Activated CD4-positive, alpha-beta T cell treated with anti-CD3 and anti-CD28 coated beads, Interleukin-2, amount 10 ng/mL, durations not matched to agents 7 days and 5 days (primary cell): ENCODE measurements at regions not wholly inside any gene's neighbourhood (a gene's known extent, or its start where the extent isn't known, plus 50 kb on each side); places are given as distances from the start of the nearest gene placed in this dataset.

Source experiments
- CTCF ChIA-PET: fragments of 350-600 bp; sonication (Branson Sonifier 250); formaldehyde crosslinking; loops from one replicate; lab custom pipeline; 2021; ENCODE audit warnings: antibody characterized with exemption; lab: Charles Lee
- POLR2A ChIA-PET: fragments of 350-600 bp; sonication (Branson Sonifier 250); formaldehyde crosslinking; loops from one replicate; lab custom pipeline; 2021; ENCODE audit warnings: antibody characterized with exemption; lab: Charles Lee
- DNase-seq: peaks from one replicate; pipeline ENCODE4 v3.0.0-alpha.2; 2020
- H3K27ac Mint-ChIP-seq: one replicate; pipeline ENCODE4 v1.8.0; 2021; ENCODE audit warnings: mild to moderate bottlenecking, moderate library complexity, mixed read lengths
- H3K27me3 Mint-ChIP-seq: one replicate; pipeline ENCODE4 v1.8.0; 2021; ENCODE audit warnings: mixed read lengths
- H3K36me3 Mint-ChIP-seq: one replicate; pipeline ENCODE4 v1.8.0; 2021; ENCODE audit warnings: low read depth, mixed read lengths
- H3K4me1 Mint-ChIP-seq: one replicate; pipeline ENCODE4 v1.8.0; 2021; ENCODE audit warnings: mixed read lengths
- H3K4me3 Mint-ChIP-seq: one replicate; pipeline ENCODE4 v1.8.0; 2021; ENCODE audit warnings: mild to moderate bottlenecking, moderate library complexity, mixed read lengths
- H3K9me3 Mint-ChIP-seq: one replicate; pipeline ENCODE4 v1.8.0; 2021; ENCODE audit warnings: mixed read lengths

GRCh38 chr9:87140142-87140541 lies 192.8 kb upstream of the GAS1 start:
- Mint-ChIP-seq H3K36me3 (no peaks in the 10 kb centered on the region), H3K27me3 (peaks cover 5% of the 10 kb centered on the region), H3K4me3 (no peak overlapping the region), H3K4me1 (no peaks in the 10 kb centered on the region), H3K27ac (no peak overlapping the region), H3K9me3 (no peaks in the 10 kb centered on the region)
- no peak for DNase-seq
- ChIA-PET POLR2A (no interaction called here), CTCF (no interaction called here)

- no peaks in the 10 kb centered on the region for H3K36me3 Mint-ChIP-seq
- ChIA-PET POLR2A (no interaction called here), CTCF (no interaction called here)
- DNase-seq = no peak
- no peaks in the 10 kb centered on the region for H3K4me1 Mint-ChIP-seq
- H3K9me3 Mint-ChIP-seq = no peaks in the 10 kb centered on the region
- H3K27ac Mint-ChIP-seq = no peak overlapping the region
- H3K27me3 Mint-ChIP-seq = peaks cover 10% of the 10 kb centered on the region
- H3K4me3 Mint-ChIP-seq = no peak overlapping the region
These were observed 193.4 kb upstream of the GAS1 start for GRCh38 chr9:87140605-87141109.

GRCh38 chr9:87141124-87141523 lies 193.8 kb upstream of the GAS1 start:
- no peaks in the 10 kb centered on the region for H3K36me3 Mint-ChIP-seq
- no peak for DNase-seq
- no peak overlapping the region for H3K27ac Mint-ChIP-seq
- no peak overlapping the region for H3K4me3 Mint-ChIP-seq
- CTCF ChIA-PET = interaction anchor here (1.0 kb wide), 1 partner anchor 18 kb away, joined by 3 read pairs; no protein-coding TSS in a partner anchor
- no peaks in the 10 kb centered on the region for H3K9me3 Mint-ChIP-seq
- POLR2A ChIA-PET = no interaction called here
- no peaks in the 10 kb centered on the region for H3K4me1 Mint-ChIP-seq
- peaks cover 13% of the 10 kb centered on the region for H3K27me3 Mint-ChIP-seq

- ChIA-PET POLR2A (no interaction called here), CTCF (no interaction called here)
- Mint-ChIP-seq H3K4me1 (peaks cover 2% of the 10 kb centered on the region), H3K9me3 (no peaks in the 10 kb centered on the region), H3K27ac (no peak overlapping the region), H3K4me3 (no peak overlapping the region), H3K36me3 (no peaks in the 10 kb centered on the region), H3K27me3 (peaks cover 46% of the 10 kb centered on the region)
- no peak for DNase-seq
These were observed 199.6 kb upstream of the GAS1 start for GRCh38 chr9:87146933-87147332.

- Mint-ChIP-seq H3K36me3 (no peaks in the 10 kb centered on the region), H3K27me3 (peaks cover 46% of the 10 kb centered on the region), H3K4me1 (peaks cover 2% of the 10 kb centered on the region), H3K9me3 (no peaks in the 10 kb centered on the region), H3K27ac (no peak overlapping the region), H3K4me3 (no peak overlapping the region)
- ChIA-PET POLR2A (no interaction called here), CTCF (no interaction called here)
- DNase-seq = no peak
These were observed 200.5 kb upstream of the GAS1 start for GRCh38 chr9:87147839-87148238.

- ChIA-PET POLR2A (no interaction called here), CTCF (no interaction called here)
- no peak for DNase-seq
- H3K36me3 Mint-ChIP-seq = no peaks in the 10 kb centered on the region
- H3K4me3 Mint-ChIP-seq = no peak overlapping the region
- H3K27me3 Mint-ChIP-seq = peaks cover 46% of the 10 kb centered on the region
- H3K27ac Mint-ChIP-seq = no peak overlapping the region
- peaks cover 2% of the 10 kb centered on the region for H3K4me1 Mint-ChIP-seq
- no peaks in the 10 kb centered on the region for H3K9me3 Mint-ChIP-seq
These were observed 201.2 kb upstream of the GAS1 start for GRCh38 chr9:87148331-87149104.

- Mint-ChIP-seq H3K4me1 (peaks cover 2% of the 10 kb centered on the region), H3K36me3 (no peaks in the 10 kb centered on the region), H3K27ac (no peak overlapping the region), H3K27me3 (peaks cover 46% of the 10 kb centered on the region), H3K4me3 (no peak overlapping the region), H3K9me3 (no peaks in the 10 kb centered on the region)
- POLR2A ChIA-PET = no interaction called here
- CTCF ChIA-PET = no interaction called here
- no peak for DNase-seq
These were observed 202.5 kb upstream of the GAS1 start for GRCh38 chr9:87149799-87150198.

GRCh38 chr9:87152256-87152655 lies 204.9 kb upstream of the GAS1 start:
- H3K4me1 Mint-ChIP-seq = peaks cover 2% of the 10 kb centered on the region
- POLR2A ChIA-PET = no interaction called here
- H3K9me3 Mint-ChIP-seq = no peaks in the 10 kb centered on the region
- no peak overlapping the region for H3K27ac Mint-ChIP-seq
- no peak overlapping the region for H3K4me3 Mint-ChIP-seq
- peaks cover 30% of the 10 kb centered on the region for H3K27me3 Mint-ChIP-seq
- no peak for DNase-seq
- CTCF ChIA-PET = no interaction called here
- no peaks in the 10 kb centered on the region for H3K36me3 Mint-ChIP-seq

GRCh38 chr9:87156247-87156646 lies 208.9 kb upstream of the GAS1 start:
- Mint-ChIP-seq H3K4me3 (no peak overlapping the region), H3K4me1 (no peaks in the 10 kb centered on the region), H3K36me3 (no peaks in the 10 kb centered on the region), H3K9me3 (no peaks in the 10 kb centered on the region), H3K27ac (no peak overlapping the region), H3K27me3 (peaks cover 3% of the 10 kb centered on the region)
- DNase-seq = no peak
- CTCF ChIA-PET = interaction anchor here (0.7 kb wide), 1 partner anchor 400 kb away, joined by 3 read pairs; no protein-coding TSS in a partner anchor
- POLR2A ChIA-PET = no interaction called here

- ChIA-PET CTCF (no interaction called here), POLR2A (no interaction called here)
- DNase-seq = no peak
- Mint-ChIP-seq H3K36me3 (no peaks in the 10 kb centered on the region), H3K27me3 (no peaks in the 10 kb centered on the region), H3K4me1 (no peaks in the 10 kb centered on the region), H3K9me3 (no peaks in the 10 kb centered on the region), H3K27ac (no peak overlapping the region), H3K4me3 (no peak overlapping the region)
These were observed 210.2 kb upstream of the GAS1 start for GRCh38 chr9:87157366-87158031.

GRCh38 chr9:87158765-87159164 lies 211.5 kb upstream of the GAS1 start:
- no peak for DNase-seq
- CTCF ChIA-PET = no interaction called here
- no peaks in the 10 kb centered on the region for H3K27me3 Mint-ChIP-seq
- H3K4me3 Mint-ChIP-seq = no peak overlapping the region
- no peak overlapping the region for H3K27ac Mint-ChIP-seq
- no peaks in the 10 kb centered on the region for H3K9me3 Mint-ChIP-seq
- no peaks in the 10 kb centered on the region for H3K36me3 Mint-ChIP-seq
- POLR2A ChIA-PET = no interaction called here
- no peaks in the 10 kb centered on the region for H3K4me1 Mint-ChIP-seq

GRCh38 chr9:87160148-87161102 lies 213.1 kb upstream of the GAS1 start:
- Mint-ChIP-seq H3K9me3 (no peaks in the 10 kb centered on the region), H3K27me3 (peaks cover 2% of the 10 kb centered on the region), H3K4me1 (no peaks in the 10 kb centered on the region), H3K36me3 (no peaks in the 10 kb centered on the region), H3K4me3 (no peak overlapping the region), H3K27ac (no peak overlapping the region)
- ChIA-PET POLR2A (no interaction called here), CTCF (no interaction called here)
- DNase-seq = no peak

GRCh38 chr9:87167161-87167560 lies 219.9 kb upstream of the GAS1 start:
- Mint-ChIP-seq H3K9me3 (no peaks in the 10 kb centered on the region), H3K27me3 (peaks cover 4% of the 10 kb centered on the region), H3K4me1 (no peaks in the 10 kb centered on the region), H3K4me3 (no peak overlapping the region), H3K36me3 (no peaks in the 10 kb centered on the region), H3K27ac (no peak overlapping the region)
- ChIA-PET POLR2A (no interaction called here), CTCF (no interaction called here)
- DNase-seq = no peak
